Liver (tissue), 3 donors: ENCODE measurements at regions not wholly inside any gene's neighbourhood (a gene's known extent, or its start where the extent isn't known, plus 50 kb on each side); places are given as distances from the start of the nearest gene placed in this dataset.

Experiments used
- FOXA1 ChIP-seq: IDR thresholded peaks from 2 replicates; pipeline ENCODE4 v1.6.1; 2016; ENCODE audit warnings: antibody characterized with exemption
- GABPA ChIP-seq, 2 donors: IDR thresholded peaks in 1 of 2; conservative IDR thresholded peaks in 1 of 2; 2 replicates each; pipeline ENCODE4 v1.6.1; 2016; ENCODE audit warnings: antibody characterized with exemption in 2 of 2, mild to moderate bottlenecking in 1 of 2, moderate library complexity in 1 of 2
- HNF4A ChIP-seq, 2 donors: conservative IDR thresholded peaks; 2 replicates each; pipeline ENCODE4 v1.6.1; 2016; ENCODE audit warnings: antibody characterized with exemption in 2 of 2, mild to moderate bottlenecking in 2 of 2
- HNF4G ChIP-seq: IDR thresholded peaks from 2 replicates; pipeline ENCODE4 v1.6.1; 2016; ENCODE audit warnings: antibody characterized with exemption
- JUND ChIP-seq, 2 donors: IDR thresholded peaks; 2 replicates each; pipeline ENCODE4 v1.6.1; 2016; ENCODE audit warnings: antibody characterized with exemption in 2 of 2
- RAD21 ChIP-seq, 2 donors: IDR thresholded peaks; 2 replicates each; pipeline ENCODE4 v1.6.1; 2016; ENCODE audit warnings: antibody characterized with exemption in 2 of 2, mild to moderate bottlenecking in 2 of 2
- SP1 ChIP-seq: IDR thresholded peaks from 2 replicates; pipeline ENCODE4 v1.6.1; 2018; ENCODE audit warnings: antibody characterized with exemption, mild to moderate bottlenecking
- TAF1 ChIP-seq: conservative IDR thresholded peaks from 2 replicates; pipeline ENCODE4 v1.6.1; 2016; ENCODE audit warnings: antibody characterized with exemption, mild to moderate bottlenecking
- YY1 ChIP-seq: IDR thresholded peaks from 2 replicates; pipeline ENCODE4 v1.6.1; 2016; ENCODE audit warnings: antibody characterized with exemption, mild to moderate bottlenecking
- TF ChIP-seq, protein P1 (sequence below): fragments of 150-350 bp; IDR thresholded peaks from 2 replicates; pipeline ENCODE4 v1.5.1; 2017; ENCODE audit warnings: improper control_type of control experiment, low read depth, low read length; ENCODE audit not compliant: missing input control
- TF ChIP-seq, protein P2 (sequence below): IDR thresholded peaks from 2 replicates; pipeline ENCODE4 v1.6.1; 2016; ENCODE audit warnings: antibody characterized with exemption, mild to moderate bottlenecking
- TF ChIP-seq, protein P3 (sequence below): IDR thresholded peaks from 2 replicates; pipeline ENCODE4 v1.6.1; 2016; ENCODE audit warnings: antibody characterized with exemption
- TF ChIP-seq, protein P4 (sequence below): IDR thresholded peaks from 2 replicates; pipeline ENCODE4 v1.6.1; 2016; ENCODE audit warnings: antibody characterized with exemption
- TF ChIP-seq, protein P5 (sequence below): IDR thresholded peaks from 2 replicates; pipeline ENCODE4 v1.6.1; 2016; ENCODE audit warnings: antibody characterized with exemption
- donor health status: healthy.
- donor health status: healthy.

GRCh38 chr11:10970926-10971325, 113.1 kb upstream of the ZBED5 start:
- no peak for TF ChIP-seq FOXA1
- TF ChIP-seq, protein P1, sequence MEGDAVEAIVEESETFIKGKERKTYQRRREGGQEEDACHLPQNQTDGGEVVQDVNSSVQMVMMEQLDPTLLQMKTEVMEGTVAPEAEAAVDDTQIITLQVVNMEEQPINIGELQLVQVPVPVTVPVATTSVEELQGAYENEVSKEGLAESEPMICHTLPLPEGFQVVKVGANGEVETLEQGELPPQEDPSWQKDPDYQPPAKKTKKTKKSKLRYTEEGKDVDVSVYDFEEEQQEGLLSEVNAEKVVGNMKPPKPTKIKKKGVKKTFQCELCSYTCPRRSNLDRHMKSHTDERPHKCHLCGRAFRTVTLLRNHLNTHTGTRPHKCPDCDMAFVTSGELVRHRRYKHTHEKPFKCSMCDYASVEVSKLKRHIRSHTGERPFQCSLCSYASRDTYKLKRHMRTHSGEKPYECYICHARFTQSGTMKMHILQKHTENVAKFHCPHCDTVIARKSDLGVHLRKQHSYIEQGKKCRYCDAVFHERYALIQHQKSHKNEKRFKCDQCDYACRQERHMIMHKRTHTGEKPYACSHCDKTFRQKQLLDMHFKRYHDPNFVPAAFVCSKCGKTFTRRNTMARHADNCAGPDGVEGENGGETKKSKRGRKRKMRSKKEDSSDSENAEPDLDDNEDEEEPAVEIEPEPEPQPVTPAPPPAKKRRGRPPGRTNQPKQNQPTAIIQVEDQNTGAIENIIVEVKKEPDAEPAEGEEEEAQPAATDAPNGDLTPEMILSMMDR, result no peak
- no peak for TF ChIP-seq RAD21 (IDR thresholded peaks at IDR 0.05)
- TF ChIP-seq, protein P2, sequence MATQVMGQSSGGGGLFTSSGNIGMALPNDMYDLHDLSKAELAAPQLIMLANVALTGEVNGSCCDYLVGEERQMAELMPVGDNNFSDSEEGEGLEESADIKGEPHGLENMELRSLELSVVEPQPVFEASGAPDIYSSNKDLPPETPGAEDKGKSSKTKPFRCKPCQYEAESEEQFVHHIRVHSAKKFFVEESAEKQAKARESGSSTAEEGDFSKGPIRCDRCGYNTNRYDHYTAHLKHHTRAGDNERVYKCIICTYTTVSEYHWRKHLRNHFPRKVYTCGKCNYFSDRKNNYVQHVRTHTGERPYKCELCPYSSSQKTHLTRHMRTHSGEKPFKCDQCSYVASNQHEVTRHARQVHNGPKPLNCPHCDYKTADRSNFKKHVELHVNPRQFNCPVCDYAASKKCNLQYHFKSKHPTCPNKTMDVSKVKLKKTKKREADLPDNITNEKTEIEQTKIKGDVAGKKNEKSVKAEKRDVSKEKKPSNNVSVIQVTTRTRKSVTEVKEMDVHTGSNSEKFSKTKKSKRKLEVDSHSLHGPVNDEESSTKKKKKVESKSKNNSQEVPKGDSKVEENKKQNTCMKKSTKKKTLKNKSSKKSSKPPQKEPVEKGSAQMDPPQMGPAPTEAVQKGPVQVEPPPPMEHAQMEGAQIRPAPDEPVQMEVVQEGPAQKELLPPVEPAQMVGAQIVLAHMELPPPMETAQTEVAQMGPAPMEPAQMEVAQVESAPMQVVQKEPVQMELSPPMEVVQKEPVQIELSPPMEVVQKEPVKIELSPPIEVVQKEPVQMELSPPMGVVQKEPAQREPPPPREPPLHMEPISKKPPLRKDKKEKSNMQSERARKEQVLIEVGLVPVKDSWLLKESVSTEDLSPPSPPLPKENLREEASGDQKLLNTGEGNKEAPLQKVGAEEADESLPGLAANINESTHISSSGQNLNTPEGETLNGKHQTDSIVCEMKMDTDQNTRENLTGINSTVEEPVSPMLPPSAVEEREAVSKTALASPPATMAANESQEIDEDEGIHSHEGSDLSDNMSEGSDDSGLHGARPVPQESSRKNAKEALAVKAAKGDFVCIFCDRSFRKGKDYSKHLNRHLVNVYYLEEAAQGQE, result no peak
- TF ChIP-seq, protein P3, sequence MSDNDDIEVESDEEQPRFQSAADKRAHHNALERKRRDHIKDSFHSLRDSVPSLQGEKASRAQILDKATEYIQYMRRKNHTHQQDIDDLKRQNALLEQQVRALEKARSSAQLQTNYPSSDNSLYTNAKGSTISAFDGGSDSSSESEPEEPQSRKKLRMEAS, result no peak
- no peak for TF ChIP-seq YY1
- TF ChIP-seq, protein P4, sequence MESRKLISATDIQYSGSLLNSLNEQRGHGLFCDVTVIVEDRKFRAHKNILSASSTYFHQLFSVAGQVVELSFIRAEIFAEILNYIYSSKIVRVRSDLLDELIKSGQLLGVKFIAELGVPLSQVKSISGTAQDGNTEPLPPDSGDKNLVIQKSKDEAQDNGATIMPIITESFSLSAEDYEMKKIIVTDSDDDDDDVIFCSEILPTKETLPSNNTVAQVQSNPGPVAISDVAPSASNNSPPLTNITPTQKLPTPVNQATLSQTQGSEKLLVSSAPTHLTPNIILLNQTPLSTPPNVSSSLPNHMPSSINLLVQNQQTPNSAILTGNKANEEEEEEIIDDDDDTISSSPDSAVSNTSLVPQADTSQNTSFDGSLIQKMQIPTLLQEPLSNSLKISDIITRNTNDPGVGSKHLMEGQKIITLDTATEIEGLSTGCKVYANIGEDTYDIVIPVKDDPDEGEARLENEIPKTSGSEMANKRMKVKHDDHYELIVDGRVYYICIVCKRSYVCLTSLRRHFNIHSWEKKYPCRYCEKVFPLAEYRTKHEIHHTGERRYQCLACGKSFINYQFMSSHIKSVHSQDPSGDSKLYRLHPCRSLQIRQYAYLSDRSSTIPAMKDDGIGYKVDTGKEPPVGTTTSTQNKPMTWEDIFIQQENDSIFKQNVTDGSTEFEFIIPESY, result no peak
- TF ChIP-seq GABPA (IDR thresholded peaks at IDR 0.05 in 1 of 2, conservative IDR thresholded peaks at IDR 0.05 in 1 of 2), result no peak
- TF ChIP-seq TAF1, result no peak
- no peak for TF ChIP-seq HNF4A (conservative IDR thresholded peaks at IDR 0.05)
- no peak for TF ChIP-seq SP1
- TF ChIP-seq JUND (IDR thresholded peaks at IDR 0.05), result no peak
- TF ChIP-seq, protein P5, sequence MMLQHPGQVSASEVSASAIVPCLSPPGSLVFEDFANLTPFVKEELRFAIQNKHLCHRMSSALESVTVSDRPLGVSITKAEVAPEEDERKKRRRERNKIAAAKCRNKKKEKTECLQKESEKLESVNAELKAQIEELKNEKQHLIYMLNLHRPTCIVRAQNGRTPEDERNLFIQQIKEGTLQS, result no peak
- no peak for TF ChIP-seq HNF4G
